ENCODE measurements at regions not wholly inside any gene's neighbourhood (a gene's known extent, or its start where the extent isn't known, plus 50 kb on each side); places are given as distances from the start of the nearest gene placed in this dataset.
"Not testable (repeated sequence)": the region's sequence is repeated elsewhere in the genome, so short reads cannot be mapped to it uniquely, and the experiment has no call there.

DNA sequence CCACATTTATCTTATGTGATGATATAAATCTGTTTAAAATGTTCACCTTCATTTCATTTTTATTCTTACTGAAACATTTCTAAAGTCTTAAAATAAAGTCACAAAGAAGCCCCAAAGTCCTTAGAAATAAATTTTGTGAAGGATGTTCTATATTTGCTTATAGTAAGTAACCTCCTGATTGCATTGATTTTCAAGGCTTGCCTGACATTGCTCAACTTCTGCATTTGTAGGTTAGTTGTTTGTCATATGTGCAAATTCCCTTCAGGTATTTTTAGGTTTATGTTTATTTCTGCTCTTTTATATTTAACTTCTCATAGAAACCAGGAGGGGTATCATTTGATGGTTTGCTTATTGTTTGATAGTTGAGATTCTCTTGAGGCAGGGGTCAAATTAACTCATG, 417.8 kb downstream of the ARL4A start:
- Mint-ChIP-seq H3K4me3 (no peak overlapping the region), H3K9me3 (no peaks in the 10 kb centered on the region), H3K27ac (no peak overlapping the region), H3K27me3 (no peaks in the 10 kb centered on the region), H3K4me1 (peaks cover 7% of the 10 kb centered on the region), H3K36me3 (ENCODE audit: low read depth) (no peaks in the 10 kb centered on the region)
- CTCF ChIA-PET = no interaction called here
- no peak for DNase-seq
- POLR2A ChIA-PET = no interaction called here

DNA sequence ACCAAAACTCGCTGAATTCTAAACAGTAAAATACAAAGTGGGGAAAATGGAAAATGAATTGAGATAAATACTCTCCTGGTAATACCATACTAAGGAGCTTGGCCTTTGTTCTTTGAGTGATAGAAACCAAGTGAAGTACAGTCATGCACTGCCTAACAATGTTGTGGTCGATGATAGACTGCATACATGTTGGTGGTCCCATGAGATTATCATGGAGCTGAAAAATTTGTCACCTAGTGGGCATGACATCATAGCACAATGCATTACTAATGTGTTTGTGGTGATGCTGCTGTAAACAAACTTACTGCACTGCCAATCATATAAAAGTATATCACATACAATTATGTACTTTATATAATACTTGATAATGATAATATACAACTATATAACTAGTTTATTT, 419.1 kb downstream of the ARL4A start:
- Mint-ChIP-seq H3K9me3 (no peaks in the 10 kb centered on the region), H3K4me1 (peaks cover 13% of the 10 kb centered on the region), H3K27me3 (no peaks in the 10 kb centered on the region), H3K27ac (no peak overlapping the region), H3K4me3 (no peak overlapping the region), H3K36me3 (ENCODE audit: low read depth) (no peaks in the 10 kb centered on the region)
- no peak for DNase-seq
- ChIA-PET POLR2A (no interaction called here), CTCF (interaction anchor here (1.3 kb wide), 1 partner anchor 420 kb away, joined by 3 read pairs; no protein-coding TSS in a partner anchor)

DNA sequence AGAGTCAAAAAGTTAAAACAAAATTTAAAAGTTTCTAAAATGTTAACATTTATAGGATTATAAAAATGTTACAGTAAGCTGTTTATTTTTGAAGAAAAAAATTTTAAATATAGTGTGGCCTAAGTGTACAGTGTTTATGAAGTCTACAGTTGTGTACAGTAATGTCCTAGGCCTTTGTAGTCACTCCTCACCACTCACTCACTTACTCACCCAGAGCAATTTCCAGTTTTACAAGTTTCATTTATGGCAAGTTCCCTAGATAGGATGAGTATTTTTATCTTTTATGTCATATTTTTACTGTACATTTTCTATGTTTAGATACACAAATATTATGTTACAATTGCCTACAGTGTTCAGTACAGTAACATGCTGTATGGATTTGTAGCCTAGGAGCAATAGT, 419.9 kb downstream of the ARL4A start:
- H3K27ac Mint-ChIP-seq = no peak overlapping the region
- no peaks in the 10 kb centered on the region for H3K36me3 Mint-ChIP-seq (ENCODE audit: low read depth)
- peaks cover 14% of the 10 kb centered on the region for H3K4me1 Mint-ChIP-seq
- ChIA-PET CTCF (no interaction called here), POLR2A (no interaction called here)
- H3K4me3 Mint-ChIP-seq = no peak overlapping the region
- no peaks in the 10 kb centered on the region for H3K9me3 Mint-ChIP-seq
- no peak for DNase-seq
- H3K27me3 Mint-ChIP-seq = no peaks in the 10 kb centered on the region

DNA sequence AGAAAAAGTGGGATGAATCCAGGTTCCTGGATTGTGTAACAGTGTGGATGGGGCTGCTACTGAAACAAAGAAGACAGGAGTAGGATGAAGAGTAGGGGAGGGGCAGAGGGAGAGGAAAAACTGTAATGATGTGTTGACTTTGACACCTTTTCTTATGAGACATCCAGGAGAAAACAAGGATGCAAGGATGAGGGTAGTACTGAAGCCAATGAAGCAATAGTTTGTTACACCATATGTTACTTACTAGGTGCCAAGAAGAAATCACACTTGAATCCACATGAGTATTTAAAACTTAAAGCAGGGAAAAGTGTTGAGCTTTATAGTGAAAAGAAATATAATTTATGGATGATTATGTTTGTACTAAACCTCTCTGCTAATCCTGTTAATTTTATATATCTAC, 420.6 kb downstream of the ARL4A start:
- H3K9me3 Mint-ChIP-seq = no peaks in the 10 kb centered on the region

DNA sequence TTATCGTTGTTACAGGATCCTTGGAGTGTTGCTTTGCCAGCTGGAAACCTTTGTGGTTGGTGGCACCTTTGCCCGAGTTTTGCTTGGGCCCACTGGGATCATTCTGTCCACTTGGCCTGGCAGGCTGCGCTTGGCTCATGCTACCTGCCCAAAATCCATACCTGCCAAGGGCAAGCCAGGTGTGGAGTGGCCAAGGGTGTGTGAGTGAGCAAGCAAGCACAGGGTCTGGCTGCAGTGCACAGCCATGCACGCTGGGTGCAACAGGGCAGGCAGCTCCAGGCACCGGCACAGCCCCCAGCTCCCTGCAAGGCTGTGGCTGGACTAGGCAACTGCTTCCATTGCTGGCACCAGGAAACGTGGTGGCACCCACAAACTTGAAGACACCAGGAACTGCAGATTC, 421.8 kb downstream of the ARL4A start:
- POLR2A ChIA-PET = no interaction called here
- H3K27ac Mint-ChIP-seq = no peak overlapping the region
- no peaks in the 10 kb centered on the region for H3K27me3 Mint-ChIP-seq
- H3K4me1 Mint-ChIP-seq = peaks cover 9% of the 10 kb centered on the region
- no peaks in the 10 kb centered on the region for H3K9me3 Mint-ChIP-seq
- CTCF ChIA-PET = no interaction called here
- no peak overlapping the region for H3K4me3 Mint-ChIP-seq
- no peaks in the 10 kb centered on the region for H3K36me3 Mint-ChIP-seq (ENCODE audit: low read depth)
- no peak for DNase-seq

More for the DNA sequence above, 420.6 kb downstream of the ARL4A start:
- H3K36me3 Mint-ChIP-seq (ENCODE audit: low read depth) = no peaks in the 10 kb centered on the region
- H3K27ac Mint-ChIP-seq = no peak overlapping the region
- POLR2A ChIA-PET = no interaction called here
- no peaks in the 10 kb centered on the region for H3K27me3 Mint-ChIP-seq
- H3K4me3 Mint-ChIP-seq = no peak overlapping the region
- CTCF ChIA-PET = no interaction called here
- no peak for DNase-seq
- peaks cover 14% of the 10 kb centered on the region for H3K4me1 Mint-ChIP-seq

DNA sequence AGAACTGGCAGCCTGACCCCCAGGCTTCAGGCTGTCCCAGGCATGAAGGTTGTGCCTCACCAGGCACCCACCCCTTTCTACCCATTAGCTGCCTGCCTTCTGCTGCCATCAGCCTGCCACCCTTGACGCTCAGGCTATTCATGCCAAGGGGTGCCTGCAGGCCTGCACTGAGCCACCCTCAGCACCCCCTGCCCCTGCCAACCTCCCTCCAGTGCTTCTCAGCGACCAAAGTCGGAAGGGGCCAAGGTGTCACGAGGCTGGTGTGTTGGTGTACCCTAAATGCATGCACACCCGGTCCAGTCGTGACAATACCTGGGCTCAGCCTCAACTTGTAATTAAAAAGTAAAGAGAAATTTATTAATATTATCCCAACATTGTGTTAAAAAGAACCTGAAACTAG, 422.7 kb downstream of the ARL4A start:
- H3K27me3 Mint-ChIP-seq = peaks cover 4% of the 10 kb centered on the region
- peaks cover 11% of the 10 kb centered on the region for H3K4me1 Mint-ChIP-seq
- CTCF ChIA-PET = no interaction called here
- no peak overlapping the region for H3K27ac Mint-ChIP-seq
- no peak overlapping the region for H3K4me3 Mint-ChIP-seq
- POLR2A ChIA-PET = no interaction called here
- H3K36me3 Mint-ChIP-seq (ENCODE audit: low read depth) = no peaks in the 10 kb centered on the region
- no peaks in the 10 kb centered on the region for H3K9me3 Mint-ChIP-seq
- DNase-seq = no peak

DNA sequence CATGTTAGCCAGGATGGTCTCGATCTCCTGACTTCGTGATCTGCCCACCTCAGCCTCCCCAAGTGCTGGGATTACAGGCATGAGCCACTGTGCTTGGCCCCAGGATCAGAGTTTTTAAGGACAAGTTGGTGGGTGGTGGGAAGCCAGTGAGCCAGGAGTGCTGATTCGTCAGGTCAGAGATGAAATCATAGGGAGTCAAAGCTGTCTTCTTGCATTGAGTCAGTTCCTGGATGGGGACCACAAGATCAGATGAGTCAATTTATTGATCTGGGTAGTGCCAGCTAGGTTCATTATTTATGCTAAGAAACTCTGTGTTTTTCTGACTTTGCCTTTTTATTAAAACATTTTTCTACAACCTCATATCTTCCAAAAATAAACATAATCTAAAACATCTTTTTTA, 423.8 kb downstream of the ARL4A start:
- peaks cover 4% of the 10 kb centered on the region for H3K27me3 Mint-ChIP-seq
- ChIA-PET POLR2A (no interaction called here), CTCF (interaction anchor here (0.7 to 1.6 kb wide), 2 partner anchors 425 to 441 kb away, joined by 4 read pairs; no protein-coding TSS in a partner anchor)
- no peaks in the 10 kb centered on the region for H3K36me3 Mint-ChIP-seq (ENCODE audit: low read depth)
- peaks cover 11% of the 10 kb centered on the region for H3K4me1 Mint-ChIP-seq
- DNase-seq = peak; percentile 20
- no peaks in the 10 kb centered on the region for H3K9me3 Mint-ChIP-seq
- H3K4me3 Mint-ChIP-seq = no peak overlapping the region
- H3K27ac Mint-ChIP-seq = no peak overlapping the region

DNA sequence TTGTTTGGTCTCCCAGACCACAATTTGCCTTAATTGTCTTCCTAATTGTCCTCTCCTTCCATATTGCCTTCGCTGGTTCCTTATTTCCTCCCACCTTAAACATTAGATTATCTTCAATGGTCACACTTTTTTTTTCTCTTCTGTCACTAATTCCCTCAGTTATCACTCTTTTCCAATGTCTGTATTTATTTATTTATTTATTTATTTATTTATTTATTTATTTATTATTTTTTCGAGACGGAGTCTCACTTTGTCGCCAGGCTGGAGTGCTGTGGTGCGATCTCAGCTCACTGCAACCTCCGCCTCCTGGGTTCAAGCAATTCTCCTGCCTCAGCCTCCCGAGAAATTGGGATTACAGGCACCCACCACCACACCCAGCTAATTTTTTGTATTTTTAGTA, 426.8 kb downstream of the ARL4A start:
- DNase-seq; H3K4me3 Mint-ChIP-seq; H3K27ac Mint-ChIP-seq; H3K9me3 Mint-ChIP-seq; H3K27me3 Mint-ChIP-seq; POLR2A ChIA-PET; H3K36me3 Mint-ChIP-seq (ENCODE audit: low read depth): not testable (repeated sequence)
- CTCF ChIA-PET = interaction anchor here (2.2 kb wide), 1 partner anchor 428 kb away, joined by 7 read pairs; the partner anchor contains the start of gene ARL4A
- peaks cover 11% of the 10 kb centered on the region for H3K4me1 Mint-ChIP-seq

DNA sequence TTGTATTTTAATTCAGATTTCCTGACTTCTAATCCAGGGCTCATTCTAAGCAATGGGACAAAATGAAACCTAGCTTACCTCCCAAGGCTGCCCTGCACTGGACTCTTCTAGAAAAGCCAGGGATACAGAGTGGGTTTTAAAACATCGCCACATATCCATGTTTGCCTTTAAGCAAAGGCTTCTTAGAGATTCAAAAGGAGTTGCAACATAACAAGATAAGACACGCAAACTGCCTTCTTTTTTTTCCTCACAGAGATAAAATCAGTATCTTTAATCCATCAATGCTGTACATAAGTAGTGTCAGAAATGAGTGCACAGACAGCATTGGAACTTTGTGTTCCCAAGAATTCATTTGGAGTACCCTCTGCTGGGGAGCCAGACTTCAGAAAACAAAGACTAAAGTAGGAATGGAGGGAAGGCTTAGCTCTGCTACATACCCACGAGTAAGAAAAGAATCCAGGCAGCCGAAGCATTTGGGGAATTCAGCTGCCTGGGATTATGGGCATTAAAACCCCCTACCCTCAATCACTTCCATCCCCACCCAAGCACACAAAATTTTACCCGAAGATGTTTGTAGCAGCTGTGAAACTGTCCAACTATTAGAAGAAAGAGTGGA, 427.8 kb downstream of the ARL4A start:
- no peak for DNase-seq
- Mint-ChIP-seq H3K36me3 (ENCODE audit: low read depth) (no peaks in the 10 kb centered on the region), H3K27me3 (peaks cover 6% of the 10 kb centered on the region), H3K9me3 (no peaks in the 10 kb centered on the region), H3K4me1 (peaks cover 11% of the 10 kb centered on the region), H3K27ac (no peak overlapping the region), H3K4me3 (no peak overlapping the region)
- ChIA-PET CTCF (interaction anchor here (2.2 kb wide), 1 partner anchor 429 kb away, joined by 7 read pairs; the partner anchor contains the start of gene ARL4A), POLR2A (no interaction called here)

DNA sequence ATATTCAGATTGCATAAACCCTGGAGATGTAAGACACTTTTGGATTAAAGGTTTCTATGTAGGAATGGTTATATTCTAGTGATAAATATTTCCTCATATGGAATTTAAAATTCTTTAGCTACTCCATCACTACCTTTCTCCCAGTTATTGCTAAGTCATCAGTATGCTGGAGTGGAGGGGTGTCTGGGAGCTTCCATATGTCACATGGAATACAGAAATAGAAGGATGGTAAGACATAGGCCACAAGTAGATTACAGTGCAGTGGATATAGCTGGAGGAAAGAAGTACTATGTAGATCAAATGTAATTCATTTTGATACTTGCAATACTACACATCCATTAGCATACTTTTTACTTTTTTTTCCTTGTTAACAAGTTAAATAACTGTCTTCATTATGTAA, 428.4 kb downstream of the ARL4A start:
- Mint-ChIP-seq H3K9me3 (no peaks in the 10 kb centered on the region), H3K4me3 (no peak overlapping the region), H3K4me1 (peaks cover 11% of the 10 kb centered on the region), H3K27ac (no peak overlapping the region), H3K27me3 (peaks cover 6% of the 10 kb centered on the region), H3K36me3 (ENCODE audit: low read depth) (no peaks in the 10 kb centered on the region)
- POLR2A ChIA-PET = no interaction called here
- CTCF ChIA-PET = interaction anchor here (2.2 kb wide), 1 partner anchor 430 kb away, joined by 7 read pairs; the partner anchor contains the start of gene ARL4A
- DNase-seq = no peak

DNA sequence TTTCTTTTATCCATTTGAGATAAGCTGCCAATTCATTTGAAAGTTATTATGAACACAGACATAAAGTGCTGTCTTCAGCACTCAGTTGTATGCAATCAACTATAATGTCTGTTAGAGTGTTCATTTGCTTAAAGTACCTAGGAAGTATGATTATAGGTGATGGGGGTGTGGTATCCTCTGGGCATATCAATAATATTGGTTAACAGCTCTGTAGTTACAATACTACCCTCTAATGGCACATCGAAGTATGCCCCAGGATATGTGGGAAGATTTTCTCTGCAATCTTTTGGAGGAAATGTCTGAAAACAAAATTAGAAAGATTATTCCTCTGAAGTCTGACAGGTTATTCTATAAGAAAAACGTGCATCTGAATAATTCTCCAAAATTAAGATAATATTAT, 429.7 kb downstream of the ARL4A start:
- H3K36me3 Mint-ChIP-seq (ENCODE audit: low read depth) = no peaks in the 10 kb centered on the region
- H3K4me3 Mint-ChIP-seq = no peak overlapping the region
- POLR2A ChIA-PET = no interaction called here
- no peak for DNase-seq
- CTCF ChIA-PET = interaction anchor here (1.3 to 2.7 kb wide), 2 partner anchors 430 to 442 kb away, joined by 4 to 10 read pairs; partner anchors contain the start of gene ARL4A
- no peak overlapping the region for H3K27ac Mint-ChIP-seq
- no peaks in the 10 kb centered on the region for H3K9me3 Mint-ChIP-seq
- peaks cover 3% of the 10 kb centered on the region for H3K4me1 Mint-ChIP-seq
- H3K27me3 Mint-ChIP-seq = peaks cover 6% of the 10 kb centered on the region

DNA sequence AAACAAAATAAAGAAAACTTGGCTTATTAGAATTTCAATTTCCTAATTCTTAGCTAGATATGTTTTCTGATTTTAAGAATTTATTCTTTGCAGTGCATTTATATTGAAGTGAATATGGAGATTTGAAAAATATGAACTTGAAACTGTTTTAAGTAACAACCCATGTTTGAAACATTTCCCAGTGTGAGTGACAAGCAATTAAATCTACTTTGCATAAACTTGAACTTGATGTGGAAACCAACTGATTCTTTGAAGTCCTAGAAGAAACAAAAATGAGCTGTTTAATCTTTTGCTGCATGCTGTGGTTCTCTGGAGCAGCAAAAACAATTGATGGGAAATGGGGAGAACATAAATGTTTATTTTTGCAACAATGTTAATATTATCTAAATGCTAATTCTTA, 430.2 kb downstream of the ARL4A start:
- Mint-ChIP-seq H3K27me3 (peaks cover 9% of the 10 kb centered on the region), H3K4me3 (no peak overlapping the region), H3K27ac (no peak overlapping the region), H3K4me1 (peaks cover 3% of the 10 kb centered on the region), H3K36me3 (ENCODE audit: low read depth) (no peaks in the 10 kb centered on the region), H3K9me3 (no peaks in the 10 kb centered on the region)
- POLR2A ChIA-PET = no interaction called here
- CTCF ChIA-PET = interaction anchor here (1.3 to 2.7 kb wide), 2 partner anchors 431 to 443 kb away, joined by 4 to 10 read pairs; partner anchors contain the start of gene ARL4A
- DNase-seq = no peak

DNA sequence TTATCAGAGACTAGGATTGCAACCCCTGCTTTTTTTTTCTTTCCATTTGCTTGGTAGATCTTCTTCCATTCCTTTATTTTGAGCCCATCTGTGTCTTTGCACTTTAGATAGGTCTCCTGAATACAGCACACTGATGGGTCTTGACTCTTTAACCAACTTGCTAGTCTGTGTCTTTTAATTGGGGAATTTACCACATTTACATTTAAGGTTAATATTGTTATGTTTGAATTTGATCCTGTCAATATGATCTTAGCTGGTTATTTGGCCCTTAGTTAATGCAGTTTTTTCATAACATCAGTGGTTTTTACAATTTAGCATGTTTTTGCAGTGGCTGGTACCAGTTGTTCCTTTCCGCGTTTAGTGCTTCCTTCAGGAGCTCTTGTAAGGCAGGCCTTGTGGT, 437.2 kb downstream of the ARL4A start:
- POLR2A ChIA-PET = not testable (repeated sequence)

DNA sequence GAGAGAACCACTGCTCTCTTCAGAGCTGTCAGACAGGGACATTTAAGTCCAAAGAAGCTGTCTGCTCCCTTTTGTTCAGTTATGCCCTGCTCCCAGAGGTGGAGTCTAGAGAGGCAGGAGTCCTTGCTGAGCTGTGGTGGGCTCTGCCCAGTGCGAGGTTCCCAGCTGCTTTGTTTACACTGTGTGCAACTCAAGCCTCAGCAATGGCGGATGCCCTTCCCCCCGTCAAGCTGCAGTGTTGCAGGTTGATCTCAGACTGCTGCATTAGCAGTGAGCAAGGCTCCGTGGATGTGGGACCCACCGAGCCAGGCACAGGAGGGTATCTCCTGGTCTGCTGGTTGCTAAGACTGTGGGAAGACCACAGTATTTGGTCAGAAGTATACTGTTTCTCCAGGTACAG, 438.9 kb downstream of the ARL4A start:
- H3K9me3 Mint-ChIP-seq = no peaks in the 10 kb centered on the region
- H3K27me3 Mint-ChIP-seq = peaks cover 7% of the 10 kb centered on the region
- H3K4me3 Mint-ChIP-seq = no peak overlapping the region
- H3K4me1 Mint-ChIP-seq = no peaks in the 10 kb centered on the region
- no peak overlapping the region for H3K27ac Mint-ChIP-seq
- POLR2A ChIA-PET = no interaction called here
- CTCF ChIA-PET = no interaction called here
- DNase-seq = no peak
- H3K36me3 Mint-ChIP-seq (ENCODE audit: low read depth) = no peaks in the 10 kb centered on the region

More for the DNA sequence above, 437.2 kb downstream of the ARL4A start:
- H3K4me1 Mint-ChIP-seq; H3K36me3 Mint-ChIP-seq (ENCODE audit: low read depth); DNase-seq; H3K4me3 Mint-ChIP-seq; H3K9me3 Mint-ChIP-seq; CTCF ChIA-PET; H3K27me3 Mint-ChIP-seq; H3K27ac Mint-ChIP-seq: not testable (repeated sequence)
